ENCODE measurements at regions not wholly inside any gene's neighbourhood (a gene's known extent, or its start where the extent isn't known, plus 50 kb on each side); places are given as distances from the start of the nearest gene placed in this dataset. TPM values are rescaled to one million over a fixed set of nuclear protein-coding genes. Genes with fewer than 3 reads are reported as not detected.

GRCh38 chr2:216911886-216912285 is 52.0 kb upstream of the TNP1 start:
- ATAC-seq (no peak), DNase-seq (no peak)
- Histone ChIP-seq H3K27me3 (no peaks in the 10 kb centered on the region), H3K27ac (no peak overlapping the region), H3K36me3 (replicated peaks in 1 of 2; ENCODE audit: insufficient read depth in 1 of 2, low read depth in 2 of 2) (no peaks in the 10 kb centered on the region), H3K9me3 (no peaks in the 10 kb centered on the region), H3K4me1 (no peaks in the 10 kb centered on the region), H3K4me3 (no peak overlapping the region)
- TF ChIP-seq POLR2A (IDR thresholded peaks at IDR 0.05), result no peak
- intact Hi-C loops (cut with DNase I), result no loop called here

GRCh38 chr2:216911008-216911407 is 51.1 kb upstream of the TNP1 start:
- 75 to 78% methylated on average over 1 to 3 of the region's 3 CpGs for WGBS, 2 donors
- TF ChIP-seq POLR2A (IDR thresholded peaks at IDR 0.05) (no peak), CTCF (IDR thresholded peaks at IDR 0.05) (no peak)

GRCh38 chr2:216909541-216910210 is 49.8 kb upstream of the TNP1 start:
- no peaks in the 10 kb centered on the region for H3K9me3 ChIP-seq
- ATAC-seq, result no peak
- TF ChIP-seq CTCF (IDR thresholded peaks at IDR 0.05), result no peak
- TF ChIP-seq POLR2A (IDR thresholded peaks at IDR 0.05), result no peak
- H3K4me3 ChIP-seq, result no peak overlapping the region
- 64 to 65% methylated on average over 7 to 8 of the region's 8 CpGs for WGBS, 2 donors
- H3K27me3 ChIP-seq, result no peaks in the 10 kb centered on the region
- no peaks in the 10 kb centered on the region for H3K36me3 ChIP-seq (replicated peaks in 1 of 2; ENCODE audit: insufficient read depth in 1 of 2, low read depth in 2 of 2)
- DNase-seq, result no peak
- no peaks in the 10 kb centered on the region for H3K4me1 ChIP-seq
- no peak overlapping the region for H3K27ac ChIP-seq
- intact Hi-C loops (cut with DNase I), result no loop called here

More at GRCh38 chr2:216911008-216911407, 51.1 kb upstream of the TNP1 start:
- no peak overlapping the region for H3K4me3 ChIP-seq
- H3K9me3 ChIP-seq, result no peaks in the 10 kb centered on the region
- no peaks in the 10 kb centered on the region for H3K36me3 ChIP-seq (replicated peaks in 1 of 2; ENCODE audit: insufficient read depth in 1 of 2, low read depth in 2 of 2)
- DNase-seq (no peak), ATAC-seq (no peak)
- no peaks in the 10 kb centered on the region for H3K27me3 ChIP-seq
- no peak overlapping the region for H3K27ac ChIP-seq
- H3K4me1 ChIP-seq, result no peaks in the 10 kb centered on the region
- intact Hi-C loops (cut with DNase I), result no loop called here

Small RNAs in the stretch of these regions (small RNA-seq; reads per million reads assigned to genes)
- gene RF01983, result not detected

Measured in body of pancreas (tissue), 4 donors.